Lung (tissue), 11 donors: ENCODE measurements at regions not wholly inside any gene's neighbourhood (a gene's known extent, or its start where the extent isn't known, plus 50 kb on each side); places are given as distances from the start of the nearest gene placed in this dataset.

Experiments used
- ATAC-seq: fragments of 200-7000 bp; cut with Tn5 transposase; one replicate; pipeline ENCODE4 v1.9.1; 2020; ENCODE audit warnings: moderate number of reproducible peaks; ENCODE audit not compliant: insufficient read depth, low FRiP score
- DNase-seq, 3 donors: peaks; one replicate each; pipeline ENCODE4 v3.0.0-alpha.2; 2013 to 2017
- H3K27ac ChIP-seq, 2 donors: one replicate each; pipeline ENCODE4 v1.5.1; 2013; ENCODE audit warnings: mild to moderate bottlenecking in 2 of 2, moderate library complexity in 2 of 2, control low read depth in 1 of 2, inconsistent platforms in 1 of 2, low read depth in 1 of 2, low read length in 1 of 2
- H3K27me3 ChIP-seq, 3 donors: one replicate each; pipeline ENCODE4 v1.5.1; 2013; ENCODE audit warnings: low read length in 2 of 3; ENCODE audit not compliant: control insufficient read depth in 3 of 3, insufficient read depth in 3 of 3
- H3K36me3 ChIP-seq, 4 donors: one replicate each; pipeline ENCODE4 v1.5.1; 2013; ENCODE audit warnings: low read length in 4 of 4, mild to moderate bottlenecking in 1 of 4, moderate library complexity in 1 of 4; ENCODE audit not compliant: control insufficient read depth in 4 of 4, insufficient read depth in 4 of 4
- H3K4me1 ChIP-seq, 5 donors: one replicate each; pipeline ENCODE4 v1.5.1; 2013; ENCODE audit warnings: low read length in 5 of 5, mild to moderate bottlenecking in 2 of 5, moderate library complexity in 1 of 5; ENCODE audit not compliant: control insufficient read depth in 5 of 5, insufficient read depth in 5 of 5
- H3K4me3 ChIP-seq: one replicate; pipeline ENCODE4 v1.5.1; 2013; ENCODE audit warnings: mild to moderate bottlenecking, control low read depth, moderate library complexity
- H3K9ac ChIP-seq, 2 donors: one replicate each; pipeline ENCODE4 v1.5.1; 2013; ENCODE audit warnings: low read length in 2 of 2, control low read depth in 1 of 2; ENCODE audit not compliant: insufficient read depth in 1 of 2
- H3K9me3 ChIP-seq, 4 donors: one replicate each; pipeline ENCODE4 v1.5.1; 2013; ENCODE audit warnings: low read length in 3 of 4, mild to moderate bottlenecking in 1 of 4, moderate library complexity in 1 of 4; ENCODE audit not compliant: control insufficient read depth in 4 of 4, insufficient read depth in 3 of 4
- WGBS, 2 donors: extraction: QIAGEN DNeasy Blood & Tissue Kit; methylation state at CpG; one replicate each; pipeline ENCODE4 v1.1.7; 2013; 5-methylcytosine and 5-hydroxymethylcytosine counted together
- TF ChIP-seq, protein P1 (sequence below): IDR thresholded peaks from 2 replicates; pipeline ENCODE4 v1.5.1; 2012; ENCODE audit warnings: mild to moderate bottlenecking; ENCODE audit errors: control extremely low read depth, extremely low read depth
- donor health status: control.
- donor health status: control.
- donor health status: Bipolar disorder and iron deficiency.
- donor health status: healthy.
- donor health status: DM: yes; HTN: yes; CAD: no.

DNA sequence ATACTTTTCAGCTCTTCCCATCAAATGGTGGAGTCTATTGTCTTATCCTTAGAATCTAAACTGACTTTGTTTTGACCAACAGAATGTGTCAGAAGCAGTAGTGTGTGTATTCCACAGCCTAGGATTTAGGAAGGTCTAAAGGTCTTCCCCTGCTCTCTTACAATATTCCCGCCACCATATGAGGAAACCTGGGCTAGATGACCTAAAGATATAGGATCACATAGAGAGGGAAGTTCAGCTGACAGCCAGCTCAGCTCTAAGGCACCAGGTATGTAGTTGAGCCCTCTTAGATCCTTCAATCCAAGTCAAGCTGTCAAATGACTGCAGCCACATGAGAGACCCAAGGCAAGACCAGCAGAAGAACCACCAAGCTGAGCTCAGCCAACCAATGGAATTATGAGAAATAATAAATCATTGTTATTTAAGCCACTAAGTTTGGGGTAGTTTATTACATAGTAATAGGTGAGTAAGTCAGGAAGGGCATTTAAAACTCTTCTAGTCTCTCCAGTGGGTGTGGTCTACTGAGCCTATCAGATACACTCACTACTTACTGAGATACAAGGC lies 227.7 kb upstream of the HES1 start:
- Histone ChIP-seq H3K9me3 (peaks cover 0 to 3% (median 0%) of the 10 kb centered on the region in 4 donors), H3K9ac (no peak overlapping the region), H3K27me3 (no peaks in the 10 kb centered on the region), H3K27ac (no peak overlapping the region), H3K4me1 (peaks cover 0 to 48% (median 35%) of the 10 kb centered on the region in 5 donors), H3K4me3 (no peak overlapping the region), H3K36me3 (no peaks in the 10 kb centered on the region)
- 98 to 100% methylated on average over 1 of the region's 1 CpG for WGBS, 2 donors
- no peak for ATAC-seq
- DNase-seq, result no peak
- TF ChIP-seq, protein P1, sequence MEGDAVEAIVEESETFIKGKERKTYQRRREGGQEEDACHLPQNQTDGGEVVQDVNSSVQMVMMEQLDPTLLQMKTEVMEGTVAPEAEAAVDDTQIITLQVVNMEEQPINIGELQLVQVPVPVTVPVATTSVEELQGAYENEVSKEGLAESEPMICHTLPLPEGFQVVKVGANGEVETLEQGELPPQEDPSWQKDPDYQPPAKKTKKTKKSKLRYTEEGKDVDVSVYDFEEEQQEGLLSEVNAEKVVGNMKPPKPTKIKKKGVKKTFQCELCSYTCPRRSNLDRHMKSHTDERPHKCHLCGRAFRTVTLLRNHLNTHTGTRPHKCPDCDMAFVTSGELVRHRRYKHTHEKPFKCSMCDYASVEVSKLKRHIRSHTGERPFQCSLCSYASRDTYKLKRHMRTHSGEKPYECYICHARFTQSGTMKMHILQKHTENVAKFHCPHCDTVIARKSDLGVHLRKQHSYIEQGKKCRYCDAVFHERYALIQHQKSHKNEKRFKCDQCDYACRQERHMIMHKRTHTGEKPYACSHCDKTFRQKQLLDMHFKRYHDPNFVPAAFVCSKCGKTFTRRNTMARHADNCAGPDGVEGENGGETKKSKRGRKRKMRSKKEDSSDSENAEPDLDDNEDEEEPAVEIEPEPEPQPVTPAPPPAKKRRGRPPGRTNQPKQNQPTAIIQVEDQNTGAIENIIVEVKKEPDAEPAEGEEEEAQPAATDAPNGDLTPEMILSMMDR, result no peak

DNA sequence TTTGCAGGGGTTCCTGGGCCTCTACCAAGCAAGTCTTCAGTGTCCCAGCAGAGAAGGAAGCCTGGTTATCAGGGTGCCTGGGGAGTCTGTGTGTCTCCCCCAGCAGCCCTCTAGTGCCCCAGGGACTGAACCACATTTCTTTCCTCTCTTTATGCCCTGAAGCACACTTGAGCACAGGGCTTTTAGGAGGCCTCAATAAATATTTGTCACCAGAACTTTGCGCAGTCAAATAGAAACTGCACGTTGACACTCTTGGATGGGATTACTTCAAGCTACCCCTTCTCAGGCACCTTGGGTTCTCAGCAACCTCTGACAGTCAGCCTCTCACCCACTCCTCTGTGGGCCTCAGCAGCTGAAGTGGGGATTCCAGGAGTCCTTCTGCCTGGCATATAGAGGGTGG lies 226.6 kb upstream of the HES1 start:
- Histone ChIP-seq H3K27ac (peak overlapping the region in 1 of 2 donors; percentile 72), H3K4me3 (no peak overlapping the region), H3K9ac (no peak overlapping the region), H3K9me3 (peaks cover 0 to 3% (median 0%) of the 10 kb centered on the region in 4 donors), H3K27me3 (no peaks in the 10 kb centered on the region), H3K4me1 (peaks cover 0 to 48% (median 26%) of the 10 kb centered on the region in 5 donors), H3K36me3 (no peaks in the 10 kb centered on the region)
- ATAC-seq, result peak; percentile 32
- DNase-seq, result peak; percentile 53 to 81 (median 57)
- 74 to 95% methylated on average over 2 of the region's 2 CpGs for WGBS, 2 donors
- TF ChIP-seq, protein P1, result no peak

DNA sequence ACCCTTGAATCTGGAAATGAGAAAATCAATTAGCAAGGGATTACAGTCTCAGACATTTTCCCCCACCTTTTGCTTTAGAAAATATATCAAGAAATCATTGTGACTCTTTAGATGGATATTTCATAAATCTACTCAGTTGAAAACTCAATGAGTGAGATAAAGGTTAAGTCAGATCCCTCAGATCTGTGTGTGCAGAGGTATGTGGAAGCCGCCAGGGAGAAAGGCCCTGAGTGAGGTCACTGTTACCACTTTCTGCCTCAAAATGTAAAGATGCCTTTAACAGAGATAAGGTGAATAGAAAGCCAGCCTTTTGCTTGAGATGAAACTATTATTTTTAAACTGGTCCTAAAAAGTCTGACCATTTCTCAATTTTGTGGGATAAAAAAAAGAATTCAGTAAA lies 225.6 kb upstream of the HES1 start:
- Histone ChIP-seq H3K27me3 (no peaks in the 10 kb centered on the region), H3K36me3 (no peaks in the 10 kb centered on the region), H3K27ac (no peak overlapping the region), H3K4me1 (peaks cover 0 to 45% (median 25%) of the 10 kb centered on the region in 5 donors), H3K4me3 (no peak overlapping the region), H3K9me3 (peaks cover 0 to 3% (median 0%) of the 10 kb centered on the region in 4 donors), H3K9ac (no peak overlapping the region)
- ATAC-seq (no peak), DNase-seq (no peak)
- TF ChIP-seq, protein P1, result no peak
- 78 to 89% methylated on average over 1 of the region's 1 CpG for WGBS, 2 donors
